Stimulated activated CD4-positive, alpha-beta T cell treated with anti-CD3 and anti-CD28 coated beads, TNF-alpha, amount 100 ng/mL, for 48 hours (primary cell): ENCODE measurements at regions not wholly inside any gene's neighbourhood (a gene's known extent, or its start where the extent isn't known, plus 50 kb on each side); places are given as distances from the start of the nearest gene placed in this dataset.

Source experiments
- DNase-seq, 3 donors: peaks; one replicate each; pipeline ENCODE4 v3.0.0-alpha.2; 2020; ENCODE audit warnings: low read depth in 3 of 3

GRCh38 chr12:24048446-24048845 lies 99.0 kb upstream of the SOX5 start:
- DNase-seq: no peak

- no peak for DNase-seq
Observed at GRCh38 chr12:24047326-24047725, 97.9 kb upstream of the SOX5 start.

DNA sequence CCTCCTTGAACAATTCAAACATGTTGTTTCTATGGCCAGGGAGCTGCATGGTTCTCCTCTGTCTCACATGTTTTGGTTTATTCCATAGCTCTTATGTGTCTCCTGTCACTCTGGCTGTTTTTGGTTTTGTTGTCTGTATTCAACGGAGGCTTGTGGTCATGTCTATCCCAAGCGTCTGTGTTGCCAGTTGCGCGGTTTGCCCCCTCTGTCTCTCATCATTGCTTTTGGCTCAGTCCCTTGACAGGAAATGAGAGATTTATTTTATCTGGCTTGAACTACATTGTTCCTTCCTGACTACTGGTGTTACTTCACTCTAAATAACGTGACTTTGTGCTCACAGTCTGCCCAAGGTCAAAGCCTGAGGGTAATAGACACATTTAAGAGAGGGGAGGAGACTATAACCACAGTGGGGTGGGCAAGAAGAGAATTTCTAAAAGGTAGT lies 96.4 kb upstream of the SOX5 start:
- no peak for DNase-seq

- DNase-seq: no peak
Observed at GRCh38 chr12:24044941-24045703, 95.7 kb upstream of the SOX5 start.

DNA sequence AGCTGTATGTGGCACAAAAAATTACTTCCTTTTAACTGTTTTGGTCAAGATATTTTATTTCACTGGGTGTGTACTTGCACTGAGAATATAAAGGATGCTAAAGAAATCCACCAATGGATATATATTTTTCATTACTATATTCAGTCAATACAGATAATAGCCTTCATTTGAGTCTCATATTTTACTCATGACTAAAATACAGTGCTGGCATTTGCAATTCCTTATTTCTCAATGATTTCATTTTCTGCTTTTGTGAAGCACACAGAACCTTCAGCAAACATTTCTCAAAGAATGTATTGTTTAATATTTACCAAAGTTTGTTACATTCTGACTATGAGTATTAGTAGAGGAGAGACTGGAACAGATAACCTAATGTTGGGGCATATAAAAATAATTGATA lies 93.2 kb upstream of the SOX5 start:
- DNase-seq: no peak

GRCh38 chr12:24039113-24039525 lies 89.6 kb upstream of the SOX5 start:
- no peak for DNase-seq

DNA sequence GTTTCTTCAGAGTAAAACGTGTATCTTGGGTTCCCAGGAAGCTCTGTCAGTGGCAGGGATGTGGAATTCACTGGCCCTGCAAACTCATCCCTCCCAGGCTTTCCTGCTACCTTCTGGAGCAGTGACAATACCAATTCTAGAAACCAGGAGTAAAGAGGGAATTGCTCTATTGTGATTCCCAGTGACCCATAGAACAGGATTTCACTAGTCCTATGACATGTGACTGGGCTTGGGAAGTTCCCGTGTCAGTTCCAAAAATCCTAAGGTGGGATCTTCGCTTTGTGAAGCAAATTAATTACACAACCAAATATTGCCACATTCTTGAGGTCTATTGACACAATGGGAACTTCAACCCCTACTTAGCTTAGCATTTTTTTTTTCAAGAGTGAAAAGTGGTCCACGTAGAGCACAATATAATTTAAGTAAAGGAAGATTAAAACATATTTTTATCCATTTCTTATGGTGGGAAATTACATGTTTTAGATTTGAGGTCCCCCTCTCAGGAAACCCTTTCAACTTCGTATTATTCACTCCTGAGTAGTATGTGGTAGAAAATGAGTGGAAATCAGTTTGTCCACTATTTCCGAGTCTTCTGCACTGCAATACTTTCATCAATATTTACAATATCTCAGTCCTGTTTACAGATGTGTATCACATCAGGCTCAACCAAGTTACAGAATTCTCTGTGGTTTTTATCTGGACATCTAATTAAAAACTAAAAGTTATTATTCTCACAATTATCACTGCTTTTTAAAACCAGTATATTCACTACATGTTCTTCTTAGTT lies 88.9 kb upstream of the SOX5 start:
- no peak for DNase-seq

- no peak for DNase-seq
Observed at GRCh38 chr12:24036438-24037216, 87.2 kb upstream of the SOX5 start.

DNA sequence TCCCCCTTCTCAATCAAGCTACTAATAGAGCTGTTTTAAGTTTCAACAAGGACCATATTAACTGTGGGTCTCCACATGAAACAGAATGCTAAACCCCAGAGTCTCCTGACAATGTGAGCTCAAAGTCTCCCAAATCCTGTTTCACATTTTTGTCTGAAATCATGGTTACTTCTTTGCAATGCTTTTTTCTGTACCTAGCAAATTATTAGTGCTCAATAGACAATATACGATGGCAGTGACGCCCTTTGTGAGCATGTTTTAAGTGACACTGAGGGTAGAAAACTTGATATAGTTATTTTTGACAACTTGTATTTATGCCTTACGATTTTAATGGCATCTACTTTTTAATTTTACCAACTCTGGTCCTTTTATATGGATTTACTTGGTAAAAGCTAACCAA lies 85.4 kb upstream of the SOX5 start:
- no peak for DNase-seq

DNA sequence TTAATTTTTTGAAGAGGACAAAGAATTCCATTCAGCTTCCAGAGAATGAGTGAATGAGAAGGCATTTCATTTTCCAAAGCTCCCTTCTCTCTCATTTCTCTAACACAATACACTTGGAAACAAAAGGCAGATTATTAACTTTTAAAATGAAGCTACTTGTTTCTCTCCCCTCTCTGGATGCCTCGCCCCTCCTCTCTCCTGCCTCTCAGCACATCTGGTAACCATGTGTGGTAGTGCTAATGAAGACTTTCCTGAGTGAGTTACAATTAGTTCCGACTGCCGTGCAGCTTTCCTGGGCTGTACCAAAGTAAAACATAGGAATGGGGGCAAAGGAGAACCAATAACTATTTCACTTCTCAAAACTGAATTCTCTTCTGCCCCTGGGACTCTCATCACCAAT lies 84.7 kb upstream of the SOX5 start:
- no peak for DNase-seq

DNA sequence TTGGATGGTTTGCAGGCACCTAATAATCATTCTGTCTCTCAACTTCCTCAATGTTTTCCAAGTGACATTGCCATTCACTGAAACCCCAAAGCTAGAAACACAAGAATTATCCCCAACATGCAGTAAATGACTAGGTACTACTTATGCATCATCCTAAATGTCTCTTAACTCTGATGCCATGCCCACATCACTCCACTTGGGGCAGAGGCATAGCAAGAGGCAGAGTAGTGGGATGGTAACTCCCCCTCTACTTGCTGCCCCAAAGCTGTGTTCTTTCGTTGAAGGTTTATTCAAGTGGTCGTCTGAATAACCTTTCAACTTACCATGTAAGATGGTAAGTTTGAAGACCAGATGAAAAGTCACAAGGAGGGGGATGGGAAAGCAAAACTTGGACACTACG lies 77.9 kb upstream of the SOX5 start:
- DNase-seq: no peak

DNA sequence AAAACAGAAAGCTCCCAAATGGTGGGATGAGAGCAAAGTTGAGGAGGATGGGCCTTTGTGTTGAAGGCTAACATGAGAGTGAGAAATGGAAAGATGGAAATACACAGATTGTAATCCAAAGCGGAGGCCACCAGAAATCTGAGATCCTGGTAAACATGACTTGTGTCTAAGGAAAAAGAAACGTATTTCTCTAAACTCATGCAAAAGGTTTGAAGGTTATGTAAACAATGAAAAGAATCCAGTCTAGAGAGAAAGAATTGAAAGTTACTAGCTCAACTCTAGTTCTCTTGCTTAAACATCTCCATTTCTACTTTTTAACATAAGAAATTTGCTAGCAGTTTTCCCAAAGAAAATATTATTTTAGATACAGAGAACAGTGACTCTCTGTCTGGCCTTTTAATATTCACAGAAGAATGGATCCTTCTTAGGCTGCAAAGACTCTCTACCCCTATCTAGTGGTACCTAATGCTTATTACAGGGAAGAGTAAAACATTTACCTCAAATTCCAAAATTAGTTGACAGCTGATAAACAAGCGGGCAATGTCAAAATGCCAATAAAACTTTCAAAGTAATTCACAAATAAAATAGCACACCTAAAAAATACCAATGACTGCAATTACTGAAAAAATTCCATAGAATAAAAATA lies 75.8 kb upstream of the SOX5 start:
- no peak for DNase-seq

- no peak for DNase-seq
Observed at GRCh38 chr12:24023081-24023480, 73.6 kb upstream of the SOX5 start.

GRCh38 chr12:24021164-24021502 lies 71.7 kb upstream of the SOX5 start:
- DNase-seq: no peak

GRCh38 chr12:24020397-24021163 lies 71.1 kb upstream of the SOX5 start:
- DNase-seq: no peak

- no peak for DNase-seq
Observed at GRCh38 chr12:24015833-24016160, 66.3 kb upstream of the SOX5 start.

- no peak for DNase-seq
Observed at GRCh38 chr12:24014915-24015832, 65.7 kb upstream of the SOX5 start.

- no peak for DNase-seq
Observed at GRCh38 chr12:24014240-24014639, 64.8 kb upstream of the SOX5 start.

DNA sequence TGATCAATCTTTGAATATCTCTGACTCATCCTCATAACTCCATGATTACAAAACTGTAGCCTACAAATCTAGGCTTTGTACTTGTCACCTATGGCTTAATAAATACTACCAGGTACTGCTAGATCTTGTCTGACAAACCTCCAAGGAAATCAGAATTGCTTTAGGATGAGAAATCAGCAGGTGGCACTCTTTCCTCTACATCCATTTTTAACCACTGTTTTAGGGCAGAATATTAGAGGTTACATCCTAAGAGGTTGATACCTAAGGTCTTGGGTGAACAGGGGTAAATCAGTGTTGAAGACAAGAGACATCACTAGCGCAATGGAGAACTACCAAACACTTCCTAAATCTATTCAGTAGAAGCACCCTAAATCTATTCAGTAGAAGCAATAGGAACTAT lies 63.1 kb upstream of the SOX5 start:
- DNase-seq: no peak

GRCh38 chr12:24011927-24012507 lies 62.5 kb upstream of the SOX5 start:
- no peak for DNase-seq
